Stimulated activated CD4-positive, alpha-beta T cell treated with anti-CD3 and anti-CD28 coated beads, TNF-alpha, amount 100 ng/mL, for 24 hours (primary cell): ENCODE measurements at regions not wholly inside any gene's neighbourhood (a gene's known extent, or its start where the extent isn't known, plus 50 kb on each side); places are given as distances from the start of the nearest gene placed in this dataset.
"Not testable (repeated sequence)": the region's sequence is repeated elsewhere in the genome, so short reads cannot be mapped to it uniquely, and the experiment has no call there.

Source experiments
- DNase-seq, 3 experiments: peaks; one replicate each; pipeline ENCODE4 v3.0.0-alpha.2; 2020; ENCODE audit warnings: low read depth in 3 of 3

GRCh38 chr1:209173796-209174195 lies 409.7 kb upstream of the CAMK1G start:
- DNase-seq: not testable (repeated sequence)

GRCh38 chr1:209176866-209177430 lies 406.6 kb upstream of the CAMK1G start:
- no peak for DNase-seq

GRCh38 chr1:209183195-209183594 lies 400.3 kb upstream of the CAMK1G start:
- no peak for DNase-seq

DNA sequence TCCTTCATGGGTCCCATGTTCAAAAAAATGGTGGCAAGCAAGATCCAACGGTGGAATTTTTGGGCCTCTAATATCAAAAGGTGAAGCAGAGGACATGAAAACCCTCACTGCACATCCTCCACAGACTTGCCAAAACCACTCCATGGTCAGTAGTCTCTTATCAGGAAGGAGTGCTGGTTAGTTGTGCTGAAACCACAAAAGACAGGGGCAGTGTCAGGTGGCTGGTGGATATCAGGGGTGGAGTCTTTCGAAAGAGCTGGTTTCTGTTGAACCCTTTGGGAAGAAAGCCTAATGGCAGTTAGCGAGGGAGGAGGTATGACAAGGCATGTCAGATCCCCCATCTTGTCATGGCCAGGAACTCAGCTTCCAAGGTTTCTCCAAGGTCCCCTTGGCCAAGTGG lies 395.9 kb upstream of the CAMK1G start:
- no peak for DNase-seq

GRCh38 chr1:209190591-209191261 lies 392.8 kb upstream of the CAMK1G start:
- peak in 1 of 3 experiments; percentile 9 for DNase-seq

DNA sequence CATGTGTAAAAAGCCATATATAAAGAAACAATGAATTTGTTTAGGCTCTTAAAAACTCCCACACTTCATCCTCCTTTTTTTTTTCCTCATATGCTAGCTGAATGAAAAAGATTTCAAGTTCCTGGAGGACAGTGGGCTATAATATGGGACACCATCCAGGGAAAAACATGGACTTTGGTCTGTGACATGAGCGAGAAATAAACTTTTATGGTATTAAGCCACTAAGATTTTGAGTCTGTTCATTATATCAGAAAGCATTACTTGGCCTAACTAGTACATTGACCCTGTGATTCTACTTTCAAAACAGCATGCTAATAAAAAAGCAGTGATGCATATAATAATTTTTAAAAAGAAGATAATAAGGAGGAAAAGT lies 392.3 kb upstream of the CAMK1G start:
- no peak for DNase-seq

DNA sequence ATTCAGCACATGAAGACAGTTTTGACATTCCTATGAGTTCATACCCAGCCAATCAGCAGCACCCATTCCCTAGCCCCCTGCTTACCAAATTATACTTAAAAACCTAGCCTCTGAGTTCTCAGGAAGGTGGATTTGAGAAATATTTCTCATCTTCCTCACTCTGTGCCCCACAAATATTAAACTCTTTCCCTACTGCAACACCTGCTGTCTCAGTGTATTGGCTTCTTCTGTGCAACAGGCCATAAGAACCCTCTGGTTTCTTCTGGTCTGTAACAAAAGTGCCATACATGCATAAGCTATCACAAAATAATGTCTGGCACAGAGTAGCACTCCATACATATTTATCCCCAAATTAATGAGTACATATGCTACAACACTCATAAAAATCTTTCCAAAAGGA lies 387.4 kb upstream of the CAMK1G start:
- DNase-seq: no peak

GRCh38 chr1:209198961-209199750 lies 384.4 kb upstream of the CAMK1G start:
- no peak for DNase-seq

- DNase-seq: no peak
These were observed 383.7 kb upstream of the CAMK1G start for GRCh38 chr1:209199822-209200221.

DNA sequence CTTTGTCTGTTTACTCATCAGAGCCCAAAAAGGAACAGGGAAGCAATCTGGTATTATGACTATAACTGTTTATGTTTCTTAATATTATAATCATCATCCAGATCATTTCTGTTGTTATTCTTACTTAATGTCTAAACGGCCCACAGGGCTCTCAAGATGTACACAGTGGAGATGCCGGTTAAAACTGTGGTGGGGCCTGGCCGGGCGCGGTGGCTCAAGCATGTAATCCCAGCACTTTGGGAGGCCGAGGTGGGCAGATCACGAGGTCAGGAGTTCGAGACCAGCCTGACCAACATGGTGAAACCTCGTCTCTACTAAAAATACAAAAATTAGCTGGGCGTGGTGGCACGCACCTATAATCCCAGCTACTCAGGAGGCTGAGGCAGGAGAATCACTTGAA lies 381.2 kb upstream of the CAMK1G start:
- DNase-seq: not testable (repeated sequence)

DNA sequence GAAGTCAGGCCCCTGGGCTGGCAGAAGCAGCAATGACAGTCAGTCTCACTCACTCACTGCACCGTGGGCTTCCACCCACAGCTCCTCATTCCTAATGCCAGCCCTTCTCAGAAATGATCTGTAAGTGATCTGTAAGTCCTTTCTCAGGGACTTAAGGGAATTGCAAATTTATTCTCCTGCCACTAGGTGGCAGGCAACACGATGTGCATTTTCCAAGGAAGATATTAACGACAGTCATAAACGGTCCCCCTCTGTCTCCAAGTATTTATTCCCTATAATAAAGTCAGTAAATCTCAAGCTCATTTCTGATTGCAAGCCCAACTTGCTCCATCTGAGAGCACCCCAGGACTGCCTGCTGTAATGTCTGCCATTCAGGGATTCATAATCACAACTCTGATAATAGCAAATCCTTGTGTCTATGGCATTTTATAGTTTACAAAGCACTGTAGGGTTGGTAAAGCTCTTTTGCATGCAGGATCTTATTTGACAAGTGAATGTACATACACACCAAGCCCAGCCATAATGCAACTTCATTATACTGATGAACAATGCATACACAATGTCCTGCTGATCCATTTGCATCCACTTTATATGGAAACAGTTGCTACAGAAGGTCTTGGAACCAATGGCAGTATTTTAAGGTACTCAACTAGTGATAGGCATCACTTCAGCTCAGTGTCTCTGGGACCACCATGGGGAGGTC lies 380.5 kb upstream of the CAMK1G start:
- no peak for DNase-seq

DNA sequence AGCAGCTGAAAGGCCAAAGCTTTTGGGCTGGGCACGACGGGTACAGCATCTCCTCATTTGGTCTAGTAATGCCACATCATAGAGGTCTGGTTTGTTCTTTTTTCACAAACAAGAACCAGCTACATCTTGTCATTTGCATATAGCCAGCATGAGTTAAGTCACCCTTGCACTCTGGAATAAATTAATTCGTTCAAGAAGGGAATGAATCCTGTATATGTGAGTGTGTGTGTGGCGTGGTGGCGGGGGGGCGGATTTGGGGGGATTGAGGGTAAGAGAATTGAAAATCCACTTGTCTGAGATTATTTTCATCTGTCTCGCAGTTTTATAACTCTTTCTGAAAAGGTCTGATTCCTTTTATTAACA lies 380.0 kb upstream of the CAMK1G start:
- no peak for DNase-seq

GRCh38 chr1:209205039-209205438 lies 378.5 kb upstream of the CAMK1G start:
- DNase-seq: no peak

- DNase-seq: no peak
These were observed 376.3 kb upstream of the CAMK1G start for GRCh38 chr1:209207126-209207700.

GRCh38 chr1:209207701-209208286 lies 375.7 kb upstream of the CAMK1G start:
- DNase-seq: peak in 1 of 3 experiments; percentile 23

DNA sequence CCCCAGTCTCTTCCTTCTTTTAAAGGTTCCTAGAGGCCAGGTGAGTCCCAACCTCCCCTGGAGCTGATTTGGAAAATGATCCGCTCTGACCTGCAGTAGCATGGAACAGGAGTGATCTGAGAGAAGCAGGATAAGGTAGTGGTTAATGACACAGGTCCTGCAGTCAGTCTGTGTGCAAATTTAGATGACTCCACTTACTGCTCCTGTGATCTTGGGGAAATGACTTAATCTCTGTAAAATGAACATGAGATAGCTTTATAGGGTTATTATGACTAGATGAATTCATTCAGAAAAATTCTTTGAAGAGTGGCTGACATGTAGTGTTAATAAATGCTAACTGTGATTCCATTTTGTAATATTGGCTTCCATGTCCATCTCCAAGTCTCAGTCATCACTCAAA lies 374.9 kb upstream of the CAMK1G start:
- DNase-seq: no peak

- DNase-seq: no peak
These were observed 369.5 kb upstream of the CAMK1G start for GRCh38 chr1:209213989-209214388.

- DNase-seq: no peak
These were observed 367.7 kb upstream of the CAMK1G start for GRCh38 chr1:209215826-209216225.

- DNase-seq: no peak
These were observed 365.4 kb upstream of the CAMK1G start for GRCh38 chr1:209218113-209218512.

DNA sequence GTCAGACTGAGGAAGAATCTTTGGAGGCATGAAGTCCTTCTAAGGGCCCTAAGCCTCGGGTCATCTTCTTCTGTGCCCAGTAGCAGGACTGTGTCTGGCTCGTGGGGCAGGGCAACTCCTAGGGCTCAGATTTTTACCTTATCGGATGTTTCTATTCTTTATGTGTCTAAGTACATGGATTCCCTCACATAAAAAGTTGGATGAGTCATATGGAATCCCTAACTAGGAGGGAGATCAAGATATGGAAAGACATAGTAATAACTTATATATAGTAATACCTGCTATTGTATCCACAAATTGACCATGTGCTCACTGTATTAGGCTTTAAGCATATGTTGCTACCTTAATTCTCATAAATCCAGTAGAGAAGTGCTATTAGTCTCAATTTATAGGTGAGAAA lies 364.5 kb upstream of the CAMK1G start:
- no peak for DNase-seq

DNA sequence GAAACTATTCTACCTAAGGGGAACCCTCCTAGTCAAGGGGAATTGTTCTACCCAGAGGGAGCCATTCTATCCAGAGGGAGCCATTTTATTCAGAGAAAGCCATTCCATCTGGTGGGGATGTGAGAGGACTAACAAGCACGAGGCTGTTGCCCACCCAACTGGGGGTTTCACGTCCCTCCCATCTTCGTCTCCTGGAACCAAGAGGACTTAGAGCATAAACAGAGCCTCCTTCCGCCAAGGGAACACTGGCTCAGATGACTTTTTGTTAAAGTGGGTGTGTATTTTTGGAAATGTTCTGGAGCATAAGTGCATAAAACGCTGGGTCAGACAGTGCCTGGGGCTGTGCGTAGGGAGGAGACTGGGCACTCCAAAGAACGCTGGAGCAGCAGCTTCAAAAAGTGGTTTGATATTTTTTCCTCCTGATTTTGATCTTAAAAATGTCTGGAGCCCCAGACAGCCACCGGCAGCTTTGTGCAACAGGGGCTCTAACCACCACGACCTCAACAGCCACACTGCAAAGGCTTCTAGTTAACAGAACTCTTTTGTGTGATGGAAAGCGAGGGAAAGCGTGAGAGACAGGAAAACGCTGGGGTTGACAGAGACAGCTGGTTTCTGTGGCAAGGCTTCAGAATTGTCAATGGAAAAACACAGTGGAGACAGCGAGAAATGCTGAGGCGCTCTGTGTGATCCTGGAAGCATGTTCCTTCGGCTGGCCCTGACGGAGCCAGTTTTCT lies 363.6 kb upstream of the CAMK1G start:
- no peak for DNase-seq
